GM18498 (cell line): ENCODE measurements at regions not wholly inside any gene's neighbourhood (a gene's known extent, or its start where the extent isn't known, plus 50 kb on each side); places are given as distances from the start of the nearest gene placed in this dataset.

ENCODE experiments used
- ATAC-seq: cut with Tn5 transposase; IDR thresholded peaks from one replicate; pipeline ENCODE4 v1.9.1; 2021; ENCODE audit warnings: mild to moderate bottlenecking, moderate library complexity; ENCODE audit not compliant: unreplicated experiment

GRCh38 chr5:2143646-2144353 is 261.1 kb upstream of the IRX4 start:
- no peak for ATAC-seq

- ATAC-seq, result no peak
These were observed 260.4 kb upstream of the IRX4 start for GRCh38 chr5:2143088-2143487.

DNA sequence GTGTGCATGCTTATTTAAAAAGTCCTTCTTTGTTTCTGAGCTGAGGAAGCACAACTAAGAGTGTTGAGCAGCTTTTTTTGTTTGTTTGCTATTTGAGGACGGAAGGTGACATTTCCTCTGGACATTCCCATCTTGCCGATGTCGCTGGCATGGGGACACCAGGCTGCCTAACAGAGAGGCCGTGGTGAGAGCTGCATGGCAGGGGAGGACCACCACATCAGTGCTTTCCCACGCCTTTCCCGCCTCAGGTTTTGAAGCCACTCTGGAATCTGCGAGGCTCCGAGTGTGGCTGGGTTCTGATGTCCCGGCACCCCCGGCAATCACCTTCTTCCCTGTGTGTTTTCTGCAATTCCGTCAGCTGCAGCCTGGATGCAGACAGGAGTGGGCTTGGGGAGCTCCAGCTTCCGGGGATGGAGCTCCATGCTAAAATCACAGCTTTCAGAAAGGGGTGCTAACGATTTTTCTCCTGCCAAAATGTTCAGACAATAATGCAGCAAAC is 259.8 kb upstream of the IRX4 start:
- ATAC-seq, result no peak

- no peak for ATAC-seq
These were observed 258.7 kb upstream of the IRX4 start for GRCh38 chr5:2141254-2142000.

DNA sequence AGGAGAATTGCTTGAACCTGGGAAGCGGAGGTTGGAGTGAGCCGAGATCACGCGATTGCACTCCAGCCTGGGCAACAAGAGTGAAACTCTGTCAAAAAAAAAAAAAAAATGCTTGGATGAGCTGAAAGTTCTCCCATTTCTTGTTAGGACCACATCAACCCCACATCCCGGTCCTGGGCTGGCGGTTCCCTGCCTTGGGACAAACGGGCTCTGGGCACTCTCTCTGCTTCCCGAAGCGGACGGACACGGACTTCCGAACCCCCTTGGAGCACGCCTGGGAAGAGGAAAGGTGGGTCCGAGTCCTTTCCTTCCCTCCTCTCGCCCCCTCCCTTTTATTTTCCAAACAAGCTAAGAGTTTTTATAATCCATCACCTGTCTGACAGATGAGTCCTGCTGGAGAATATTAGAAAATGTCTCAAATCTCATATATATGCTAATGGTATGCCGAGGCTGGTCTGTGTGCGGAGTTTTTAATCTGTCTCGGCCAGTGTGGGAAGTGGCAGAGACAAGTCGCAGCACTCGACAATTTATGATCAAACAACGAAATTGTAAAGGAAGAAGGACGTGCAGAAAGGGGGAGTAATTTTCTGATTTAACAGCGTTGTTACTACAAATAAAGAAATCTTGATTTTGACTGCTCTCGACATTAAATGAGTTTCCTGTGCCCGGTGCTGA is 257.9 kb upstream of the IRX4 start:
- ATAC-seq, result no peak

GRCh38 chr5:2139478-2139877 is 256.8 kb upstream of the IRX4 start:
- ATAC-seq, result no peak

GRCh38 chr5:2138896-2139295 is 256.2 kb upstream of the IRX4 start:
- ATAC-seq, result no peak

DNA sequence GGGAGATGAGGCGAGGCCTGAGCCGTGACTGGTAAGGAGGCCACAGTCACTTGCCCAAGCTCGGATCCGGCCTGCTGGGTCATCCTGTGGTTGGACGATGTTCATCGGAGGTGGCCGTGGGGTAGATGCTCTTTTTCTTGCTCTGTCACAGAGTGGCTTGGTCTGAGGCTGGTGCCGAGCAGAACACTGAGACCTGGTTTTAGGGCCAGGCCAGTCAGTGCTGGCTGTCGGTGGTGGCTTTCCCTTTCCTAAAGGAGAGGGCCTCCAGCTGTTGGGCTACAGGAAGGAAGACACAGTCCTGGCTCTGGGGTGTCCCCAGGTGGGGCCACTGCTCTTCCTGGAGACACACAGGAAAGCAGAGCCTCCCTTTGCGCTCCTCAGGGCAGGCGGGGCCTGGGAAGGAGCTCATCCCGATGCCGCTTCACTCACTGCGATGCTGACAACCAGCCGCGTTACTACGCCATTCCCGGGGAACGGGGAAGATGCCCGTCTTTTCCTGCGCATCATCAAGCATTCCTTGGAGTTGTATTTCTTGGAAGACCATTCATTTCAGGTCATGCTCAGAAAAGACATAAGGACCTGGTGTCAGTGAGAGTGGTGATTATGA is 254.8 kb upstream of the IRX4 start:
- no peak for ATAC-seq

- ATAC-seq, result no peak
These were observed 254.1 kb upstream of the IRX4 start for GRCh38 chr5:2136728-2137333.

DNA sequence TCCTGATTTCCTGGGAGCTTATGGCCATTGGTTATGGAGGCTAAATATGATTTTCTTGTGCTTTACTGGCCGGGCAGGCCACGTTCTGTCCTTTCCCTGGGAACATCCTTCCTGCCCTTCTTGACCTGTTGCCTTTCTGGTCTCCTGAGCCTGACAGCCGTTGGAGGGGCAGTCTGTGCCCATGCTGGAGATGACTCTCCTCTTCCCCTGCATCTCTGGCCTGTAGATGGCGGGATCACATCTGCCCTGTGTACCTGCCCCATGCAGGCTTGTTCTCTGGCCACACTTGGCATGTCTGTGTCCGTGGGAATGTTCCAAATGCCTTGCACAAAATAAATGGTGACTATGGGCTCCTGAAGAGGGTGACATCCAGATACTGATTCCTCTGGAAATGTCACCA is 253.1 kb upstream of the IRX4 start:
- ATAC-seq, result no peak

- no peak for ATAC-seq
These were observed 252.6 kb upstream of the IRX4 start for GRCh38 chr5:2135354-2135753.

DNA sequence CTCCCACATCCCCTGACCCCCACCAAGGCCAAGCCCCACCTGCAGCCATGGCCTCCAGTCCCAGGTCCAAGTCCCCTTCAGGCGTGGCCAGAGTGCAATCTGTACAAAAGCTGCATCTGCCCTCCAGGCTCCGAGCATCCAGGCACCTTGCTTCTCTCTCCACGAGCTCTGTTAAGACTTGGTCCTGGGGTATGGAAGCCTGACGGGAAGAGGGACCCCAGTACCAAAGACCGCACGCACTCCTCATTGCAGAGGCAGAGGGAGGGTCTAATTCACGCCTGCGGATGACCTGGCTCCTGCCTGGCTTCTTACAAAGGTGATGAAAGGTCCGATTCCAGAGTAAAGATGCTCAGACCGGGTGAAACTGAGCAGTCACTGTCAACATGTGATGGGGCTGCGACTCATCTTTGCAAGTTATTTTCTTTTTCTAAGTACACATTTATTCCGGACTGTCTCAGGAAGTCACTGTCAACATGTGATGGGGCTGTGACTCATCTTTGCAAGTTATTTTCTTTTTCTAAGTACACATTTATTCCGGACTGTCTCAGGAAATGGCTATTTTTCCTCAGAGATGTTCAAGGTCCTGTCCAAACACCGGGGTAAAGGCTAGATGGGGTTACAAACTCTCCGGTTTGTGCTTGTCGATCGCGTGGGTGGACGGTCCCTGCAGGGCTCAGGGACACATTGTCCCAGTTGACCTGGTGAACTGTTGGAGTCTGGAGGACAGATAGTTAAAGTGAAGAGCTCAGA is 252.0 kb upstream of the IRX4 start:
- no peak for ATAC-seq

- no peak for ATAC-seq
These were observed 251.2 kb upstream of the IRX4 start for GRCh38 chr5:2133936-2134335.

- no peak for ATAC-seq
These were observed 250.4 kb upstream of the IRX4 start for GRCh38 chr5:2133080-2133479.

DNA sequence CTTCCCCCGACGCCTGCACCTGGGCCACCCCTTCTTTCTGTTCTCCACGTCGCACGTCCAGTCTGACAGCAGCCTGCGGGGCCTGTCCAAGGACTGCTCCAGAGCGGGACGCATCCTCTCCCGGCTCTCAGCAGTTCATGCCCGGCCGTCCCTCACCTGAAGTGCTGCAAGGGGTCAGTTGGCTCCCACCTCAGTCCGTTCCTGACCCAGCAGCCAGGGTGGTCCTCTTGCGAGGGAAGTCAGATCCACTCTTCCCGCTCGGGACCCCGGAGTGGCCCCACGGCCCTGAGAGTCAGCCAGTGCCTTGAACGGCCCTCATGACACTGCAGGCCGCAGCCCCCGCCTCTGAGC is 249.7 kb upstream of the IRX4 start:
- no peak for ATAC-seq

- no peak for ATAC-seq
These were observed 249.2 kb upstream of the IRX4 start for GRCh38 chr5:2131826-2132496.

DNA sequence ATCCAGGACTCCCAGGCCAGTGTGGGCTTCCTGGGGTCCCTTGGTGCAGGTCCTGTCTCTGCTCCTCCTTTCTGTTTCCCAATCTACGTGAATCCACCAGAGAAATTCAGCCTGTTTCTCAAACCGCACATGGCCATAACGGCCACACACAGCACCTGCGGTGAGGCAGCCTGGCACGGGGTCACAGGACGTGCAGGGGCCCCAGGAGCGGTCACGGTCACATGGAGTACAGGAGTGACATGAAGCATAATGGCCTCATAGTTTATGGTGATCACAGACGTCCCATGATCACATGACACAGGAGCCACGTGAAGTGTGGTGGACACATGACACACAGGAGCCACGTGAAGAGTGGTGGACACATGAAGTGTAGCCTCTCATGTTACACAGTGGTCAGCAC is 248.5 kb upstream of the IRX4 start:
- ATAC-seq, result no peak

DNA sequence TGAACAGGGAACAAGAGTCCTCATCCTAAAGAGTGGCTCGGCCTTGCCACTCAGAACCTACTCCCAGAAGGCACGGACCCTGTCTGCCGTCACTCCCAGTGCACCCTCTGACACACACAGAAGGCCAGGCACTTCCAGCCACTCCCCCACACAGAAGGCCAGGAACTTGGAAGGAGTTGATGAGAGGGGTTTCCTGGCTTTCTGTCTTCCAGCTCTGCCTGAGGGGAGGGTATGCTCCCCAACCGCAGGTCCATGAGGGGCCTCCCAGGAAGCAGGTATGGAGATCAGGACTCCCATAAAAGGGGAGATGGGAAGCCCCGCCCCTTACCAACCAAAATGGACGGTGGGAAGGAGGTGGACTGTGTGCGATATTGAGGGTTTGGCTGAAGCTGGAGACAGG is 247.6 kb upstream of the IRX4 start:
- ATAC-seq, result no peak

- no peak for ATAC-seq
These were observed 247.0 kb upstream of the IRX4 start for GRCh38 chr5:2129568-2130272.
